ENCODE measurements at regions not wholly inside any gene's neighbourhood (a gene's known extent, or its start where the extent isn't known, plus 50 kb on each side); places are given as distances from the start of the nearest gene placed in this dataset.

GRCh38 chr4:63904201-63904600 lies 505.0 kb downstream of the TECRL start:
- H3K4me3 ChIP-seq (ENCODE audit: low read depth, low read length) = no peak overlapping the region
- TF ChIP-seq, protein P1, sequence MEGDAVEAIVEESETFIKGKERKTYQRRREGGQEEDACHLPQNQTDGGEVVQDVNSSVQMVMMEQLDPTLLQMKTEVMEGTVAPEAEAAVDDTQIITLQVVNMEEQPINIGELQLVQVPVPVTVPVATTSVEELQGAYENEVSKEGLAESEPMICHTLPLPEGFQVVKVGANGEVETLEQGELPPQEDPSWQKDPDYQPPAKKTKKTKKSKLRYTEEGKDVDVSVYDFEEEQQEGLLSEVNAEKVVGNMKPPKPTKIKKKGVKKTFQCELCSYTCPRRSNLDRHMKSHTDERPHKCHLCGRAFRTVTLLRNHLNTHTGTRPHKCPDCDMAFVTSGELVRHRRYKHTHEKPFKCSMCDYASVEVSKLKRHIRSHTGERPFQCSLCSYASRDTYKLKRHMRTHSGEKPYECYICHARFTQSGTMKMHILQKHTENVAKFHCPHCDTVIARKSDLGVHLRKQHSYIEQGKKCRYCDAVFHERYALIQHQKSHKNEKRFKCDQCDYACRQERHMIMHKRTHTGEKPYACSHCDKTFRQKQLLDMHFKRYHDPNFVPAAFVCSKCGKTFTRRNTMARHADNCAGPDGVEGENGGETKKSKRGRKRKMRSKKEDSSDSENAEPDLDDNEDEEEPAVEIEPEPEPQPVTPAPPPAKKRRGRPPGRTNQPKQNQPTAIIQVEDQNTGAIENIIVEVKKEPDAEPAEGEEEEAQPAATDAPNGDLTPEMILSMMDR (IDR thresholded peaks at IDR 0.05; ENCODE audit: insufficient read depth, low read depth, low read length) = no peak
- DNase-seq (ENCODE audit: low read depth) = no peak

GRCh38 chr4:63901304-63901703 lies 507.9 kb downstream of the TECRL start:
- no peak for DNase-seq (ENCODE audit: low read depth)
- TF ChIP-seq, protein P1 (IDR thresholded peaks at IDR 0.05; ENCODE audit: insufficient read depth, low read depth, low read length) = no peak
- H3K4me3 ChIP-seq (ENCODE audit: low read depth, low read length) = no peak overlapping the region

- H3K4me3 ChIP-seq (ENCODE audit: low read depth, low read length) = no peak overlapping the region
- no peak for DNase-seq (ENCODE audit: low read depth)
- TF ChIP-seq, protein P1 (IDR thresholded peaks at IDR 0.05; ENCODE audit: insufficient read depth, low read depth, low read length) = no peak
These were observed 510.3 kb downstream of the TECRL start for GRCh38 chr4:63898961-63899360.

GRCh38 chr4:63894161-63894560 lies 515.1 kb downstream of the TECRL start:
- DNase-seq (ENCODE audit: low read depth) = no peak
- TF ChIP-seq, protein P1 (IDR thresholded peaks at IDR 0.05; ENCODE audit: insufficient read depth, low read depth, low read length) = no peak
- H3K4me3 ChIP-seq (ENCODE audit: low read depth, low read length) = no peak overlapping the region

DNA sequence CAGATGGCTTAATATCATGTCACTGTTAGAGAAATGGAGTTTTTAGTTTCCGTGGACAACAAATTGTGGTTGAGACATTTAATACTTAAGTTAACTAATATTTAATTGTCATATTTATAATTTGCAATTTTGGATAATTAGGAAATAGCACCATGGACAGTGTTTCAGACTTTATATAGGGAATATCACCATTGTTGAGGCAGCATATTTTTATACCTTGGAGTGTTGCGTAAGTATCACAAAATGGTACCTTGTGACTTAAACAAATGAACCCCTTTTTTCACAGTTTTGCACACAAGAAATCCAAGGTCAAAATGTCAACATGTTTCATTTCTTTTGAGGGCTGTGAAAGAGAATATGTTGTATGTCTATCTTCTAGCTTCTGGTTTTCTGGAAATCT lies 539.9 kb downstream of the TECRL start:
- H3K4me3 ChIP-seq (ENCODE audit: low read depth, low read length) = no peak overlapping the region
- no peak for DNase-seq (ENCODE audit: low read depth)
- TF ChIP-seq, protein P1 (IDR thresholded peaks at IDR 0.05; ENCODE audit: insufficient read depth, low read depth, low read length) = no peak

DNA sequence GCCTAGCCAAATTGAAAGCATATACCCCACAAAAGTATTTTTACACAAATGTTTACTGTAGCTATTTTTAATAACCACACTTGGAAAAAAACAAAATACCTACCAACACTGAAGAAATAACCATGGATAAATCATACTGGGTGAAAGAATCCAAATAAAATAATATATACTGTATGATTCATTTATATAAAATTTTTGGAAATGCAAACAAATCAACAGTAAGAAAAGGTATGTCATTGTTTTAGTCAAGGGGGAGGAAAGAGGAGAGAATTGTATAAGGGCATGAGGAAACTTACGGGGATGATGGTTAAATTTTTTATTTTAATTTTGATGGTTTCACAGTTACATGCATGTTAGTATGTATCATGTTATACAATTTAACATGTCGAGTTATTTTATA lies 557.8 kb downstream of the TECRL start:
- no peak for DNase-seq (ENCODE audit: low read depth)

GRCh38 chr4:63841266-63841665 lies 568.0 kb downstream of the TECRL start:
- TF ChIP-seq, protein P1 (IDR thresholded peaks at IDR 0.05; ENCODE audit: insufficient read depth, low read depth, low read length) = no peak
- DNase-seq (ENCODE audit: low read depth) = no peak
- no peak overlapping the region for H3K4me3 ChIP-seq (ENCODE audit: low read depth, low read length)

More for the DNA sequence above, 557.8 kb downstream of the TECRL start:
- H3K4me3 ChIP-seq (ENCODE audit: low read depth, low read length) = no peak overlapping the region
- TF ChIP-seq, protein P1 (IDR thresholded peaks at IDR 0.05; ENCODE audit: insufficient read depth, low read depth, low read length) = no peak
